LNCAP (cell line): ENCODE measurements at regions not wholly inside any gene's neighbourhood (a gene's known extent, or its start where the extent isn't known, plus 50 kb on each side); places are given as distances from the start of the nearest gene placed in this dataset.

Experiments
- CTCF ChIP-seq: fragments of 450-650 bp; IDR thresholded peaks from 2 replicates; pipeline ENCODE4 v1.5.1; 2017; ENCODE audit warnings: mild to moderate bottlenecking

GRCh38 chr10:128257428-128257827 lies 131.2 kb upstream of the MKI67 start:
- TF ChIP-seq CTCF, result no peak

- no peak for TF ChIP-seq CTCF
Observed at GRCh38 chr10:128258421-128258976, 132.3 kb upstream of the MKI67 start.

GRCh38 chr10:128263891-128264688 lies 137.9 kb upstream of the MKI67 start:
- peak; percentile 83 for TF ChIP-seq CTCF

- no peak for TF ChIP-seq CTCF
Observed at GRCh38 chr10:128265596-128265995, 139.4 kb upstream of the MKI67 start.

GRCh38 chr10:128267581-128267980 lies 141.4 kb upstream of the MKI67 start:
- no peak for TF ChIP-seq CTCF

GRCh38 chr10:128268015-128268722 lies 141.9 kb upstream of the MKI67 start:
- peak; percentile 87 for TF ChIP-seq CTCF

GRCh38 chr10:128274938-128275337 lies 148.7 kb upstream of the MKI67 start:
- no peak for TF ChIP-seq CTCF
